ENCODE measurements at regions not wholly inside any gene's neighbourhood (a gene's known extent, or its start where the extent isn't known, plus 50 kb on each side); places are given as distances from the start of the nearest gene placed in this dataset.

DNA sequence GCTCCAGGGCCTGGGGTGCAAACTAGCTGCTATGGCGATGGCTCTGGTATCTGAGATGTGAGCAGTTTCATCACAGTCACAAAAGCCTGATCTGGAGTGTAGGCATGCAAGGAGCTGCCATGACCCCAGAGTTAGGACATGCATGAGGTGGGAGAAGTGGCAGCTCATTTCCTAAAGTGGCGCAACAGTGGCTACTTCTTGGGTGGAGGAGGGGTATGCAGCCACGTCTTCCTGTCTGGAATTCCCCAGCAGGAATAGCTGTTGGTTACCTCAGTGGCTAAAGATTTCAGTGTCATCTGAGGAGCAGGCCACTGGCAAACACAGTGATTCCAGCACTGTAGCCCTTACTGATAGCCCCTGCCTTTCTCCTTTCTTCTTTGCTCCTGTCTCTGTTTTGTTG lies 1382.5 kb downstream of the C4orf33 start:
- no peak overlapping the region for H4K91ac ChIP-seq (ENCODE audit: low read depth, low read length)
- H3K4ac ChIP-seq (ENCODE audit: low read depth, low read length) = no peak overlapping the region
- H2AFZ ChIP-seq (ENCODE audit: insufficient read depth, low read length, poor library complexity) = no peak overlapping the region
- no peak overlapping the region for H3K23ac ChIP-seq (ENCODE audit: low read length)
- peaks cover 4 to 6% of the 10 kb centered on the region in 2 experiments for H3K4me1 ChIP-seq (ENCODE audit: control insufficient read depth in 1 of 2, insufficient read depth in 2 of 2, low read length in 2 of 2)
- no CpG with 5 or more reads among the region's 3 CpGs for WGBS (ENCODE audit: extremely low coverage, insufficient coverage, insufficient read length)
- no peak overlapping the region for H3K18ac ChIP-seq (ENCODE audit: low read length)
- H3K4me3 ChIP-seq (ENCODE audit: low read depth, low read length) = no peak overlapping the region
- H2AK5ac ChIP-seq (ENCODE audit: low read length) = no peak overlapping the region
- no peaks in the 10 kb centered on the region for H3K27me3 ChIP-seq (ENCODE audit: insufficient read depth, low read length)
- no peak overlapping the region for H2BK120ac ChIP-seq (ENCODE audit: insufficient read depth, low read length, poor library complexity)
- no peak overlapping the region for H2BK12ac ChIP-seq (ENCODE audit: low read length)
- H2BK5ac ChIP-seq (ENCODE audit: low read depth, low read length, poor library complexity) = no peak overlapping the region
- no peaks in the 10 kb centered on the region for H3K79me2 ChIP-seq (ENCODE audit: control insufficient read depth, insufficient read depth, low read length, poor library complexity)
- no peaks in the 10 kb centered on the region for H3K36me3 ChIP-seq (ENCODE audit: control insufficient read depth in 1 of 2, insufficient read depth in 2 of 2, low read length in 2 of 2)
- DNase-seq = peak; percentile 38 to 45
- H4K12ac ChIP-seq (ENCODE audit: low read depth, low read length) = no peak overlapping the region
- no peaks in the 10 kb centered on the region for H3K79me1 ChIP-seq (ENCODE audit: low read length)
- no peak overlapping the region for H3K9ac ChIP-seq (ENCODE audit: low read length)
- H3K27ac ChIP-seq (ENCODE audit: low read depth, low read length) = no peak overlapping the region
- H3K9me3 ChIP-seq (ENCODE audit: insufficient read depth, low read depth, low read length) = peaks cover 2% of the 10 kb centered on the region
- H4K8ac ChIP-seq (ENCODE audit: low read depth, low read length) = no peak overlapping the region
- H3K14ac ChIP-seq (ENCODE audit: low read length) = no peak overlapping the region
- no peak overlapping the region for H3K4me2 ChIP-seq (ENCODE audit: low read length)

DNA sequence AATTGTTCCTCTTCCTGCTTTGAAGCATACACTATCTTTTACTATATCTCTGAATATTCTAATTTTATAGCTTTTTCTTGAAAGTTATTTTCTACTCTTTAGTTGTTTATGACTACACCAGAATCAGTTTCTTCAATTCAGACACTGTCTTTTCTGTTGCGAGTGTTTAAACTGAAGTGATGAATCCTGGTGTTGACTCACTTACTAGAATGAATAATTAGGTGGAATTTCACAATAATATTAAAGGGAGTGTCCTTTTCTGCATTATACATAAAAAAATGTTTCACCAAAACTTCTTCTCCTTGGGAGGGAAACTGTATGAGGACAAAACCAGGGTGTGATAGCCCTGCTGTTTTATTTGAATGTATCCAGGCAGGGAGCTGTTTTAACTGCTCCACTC lies 1383.1 kb downstream of the C4orf33 start:
- H4K8ac ChIP-seq (ENCODE audit: low read depth, low read length) = no peak overlapping the region
- H2BK5ac ChIP-seq (ENCODE audit: low read depth, low read length, poor library complexity) = no peak overlapping the region
- no peak overlapping the region for H3K4ac ChIP-seq (ENCODE audit: low read depth, low read length)
- H3K23ac ChIP-seq (ENCODE audit: low read length) = no peak overlapping the region
- no peaks in the 10 kb centered on the region for H3K36me3 ChIP-seq (ENCODE audit: control insufficient read depth in 1 of 2, insufficient read depth in 2 of 2, low read length in 2 of 2)
- WGBS (ENCODE audit: extremely low coverage, insufficient coverage, insufficient read length) = no CpG with 5 or more reads among the region's 1 CpG
- H4K12ac ChIP-seq (ENCODE audit: low read depth, low read length) = no peak overlapping the region
- H2BK12ac ChIP-seq (ENCODE audit: low read length) = no peak overlapping the region
- H2AK5ac ChIP-seq (ENCODE audit: low read length) = no peak overlapping the region
- DNase-seq = no peak
- H3K27ac ChIP-seq (ENCODE audit: low read depth, low read length) = no peak overlapping the region
- H3K79me2 ChIP-seq (ENCODE audit: control insufficient read depth, insufficient read depth, low read length, poor library complexity) = no peaks in the 10 kb centered on the region
- no peak overlapping the region for H3K4me2 ChIP-seq (ENCODE audit: low read length)
- H3K4me1 ChIP-seq (ENCODE audit: control insufficient read depth in 1 of 2, insufficient read depth in 2 of 2, low read length in 2 of 2) = peaks cover 4 to 6% of the 10 kb centered on the region in 2 experiments
- H3K14ac ChIP-seq (ENCODE audit: low read length) = no peak overlapping the region
- H3K27me3 ChIP-seq (ENCODE audit: insufficient read depth, low read length) = no peaks in the 10 kb centered on the region
- H3K9ac ChIP-seq (ENCODE audit: low read length) = no peak overlapping the region
- H4K91ac ChIP-seq (ENCODE audit: low read depth, low read length) = no peak overlapping the region
- no peak overlapping the region for H3K18ac ChIP-seq (ENCODE audit: low read length)
- peaks cover 2% of the 10 kb centered on the region for H3K9me3 ChIP-seq (ENCODE audit: insufficient read depth, low read depth, low read length)
- no peak overlapping the region for H2BK120ac ChIP-seq (ENCODE audit: insufficient read depth, low read length, poor library complexity)
- H3K79me1 ChIP-seq (ENCODE audit: low read length) = no peaks in the 10 kb centered on the region
- no peak overlapping the region for H2AFZ ChIP-seq (ENCODE audit: insufficient read depth, low read length, poor library complexity)
- no peak overlapping the region for H3K4me3 ChIP-seq (ENCODE audit: low read depth, low read length)

DNA sequence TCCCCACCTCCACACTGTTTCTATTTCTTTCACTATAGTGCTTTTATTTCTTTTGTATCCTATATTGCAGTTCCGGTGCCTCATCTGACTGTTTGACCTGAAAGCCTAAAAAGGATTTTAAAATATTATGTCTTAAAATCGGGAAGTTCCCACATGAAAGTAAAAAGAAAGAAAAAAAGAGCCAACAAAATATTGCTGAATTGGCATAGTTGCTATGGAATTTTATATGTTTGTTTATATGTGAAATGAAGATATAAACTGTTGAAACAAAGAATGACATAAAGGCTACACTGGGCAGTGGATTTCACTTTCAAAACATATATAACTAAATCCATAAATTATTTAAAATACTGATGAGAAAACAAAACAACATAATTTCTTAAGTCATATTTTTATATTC lies 1383.7 kb downstream of the C4orf33 start:
- Histone ChIP-seq H3K4ac (ENCODE audit: low read depth, low read length) (no peak overlapping the region), H3K14ac (ENCODE audit: low read length) (no peak overlapping the region), H3K36me3 (ENCODE audit: control insufficient read depth in 1 of 2, insufficient read depth in 2 of 2, low read length in 2 of 2) (no peaks in the 10 kb centered on the region), H2BK5ac (ENCODE audit: low read depth, low read length, poor library complexity) (no peak overlapping the region), H3K79me1 (ENCODE audit: low read length) (no peaks in the 10 kb centered on the region), H4K12ac (ENCODE audit: low read depth, low read length) (no peak overlapping the region), H4K8ac (ENCODE audit: low read depth, low read length) (no peak overlapping the region), H4K91ac (ENCODE audit: low read depth, low read length) (no peak overlapping the region), H2BK12ac (ENCODE audit: low read length) (no peak overlapping the region), H3K27ac (ENCODE audit: low read depth, low read length) (no peak overlapping the region), H3K4me3 (ENCODE audit: low read depth, low read length) (no peak overlapping the region), H3K27me3 (ENCODE audit: insufficient read depth, low read length) (no peaks in the 10 kb centered on the region), H3K79me2 (ENCODE audit: control insufficient read depth, insufficient read depth, low read length, poor library complexity) (no peaks in the 10 kb centered on the region), H3K4me2 (ENCODE audit: low read length) (no peak overlapping the region), H3K18ac (ENCODE audit: low read length) (no peak overlapping the region), H3K9me3 (ENCODE audit: insufficient read depth, low read depth, low read length) (peaks cover 2% of the 10 kb centered on the region), H2AFZ (ENCODE audit: insufficient read depth, low read length, poor library complexity) (no peak overlapping the region), H3K9ac (ENCODE audit: low read length) (no peak overlapping the region), H2AK5ac (ENCODE audit: low read length) (no peak overlapping the region), H3K23ac (ENCODE audit: low read length) (no peak overlapping the region), H3K4me1 (ENCODE audit: control insufficient read depth in 1 of 2, insufficient read depth in 2 of 2, low read length in 2 of 2) (peaks cover 4 to 6% of the 10 kb centered on the region in 2 experiments), H2BK120ac (ENCODE audit: insufficient read depth, low read length, poor library complexity) (no peak overlapping the region)
- DNase-seq = no peak
- WGBS (ENCODE audit: extremely low coverage, insufficient coverage, insufficient read length) = no CpG with 5 or more reads among the region's 2 CpGs

DNA sequence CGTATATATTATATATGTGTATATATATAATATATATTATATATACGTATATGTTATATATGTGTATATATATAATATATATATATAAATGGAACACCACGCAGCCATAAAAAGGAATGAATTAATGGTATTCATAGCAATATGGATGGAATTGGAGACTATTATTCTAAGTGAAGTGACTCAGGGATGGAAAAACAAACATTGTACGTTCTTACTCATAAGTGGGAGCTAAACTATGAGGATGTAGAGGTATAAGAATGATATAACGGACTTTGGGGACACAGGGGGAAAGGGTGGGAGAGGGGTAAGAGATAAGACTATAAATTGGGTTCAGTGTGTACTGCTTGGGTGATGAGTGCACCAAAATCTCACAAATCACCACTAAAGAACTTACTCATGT lies 1388.9 kb downstream of the C4orf33 start:
- H4K91ac ChIP-seq (ENCODE audit: low read depth, low read length) = no peak overlapping the region
- no peak overlapping the region for H2AK5ac ChIP-seq (ENCODE audit: low read length)
- no peak overlapping the region for H3K4me3 ChIP-seq (ENCODE audit: low read depth, low read length)
- WGBS (ENCODE audit: extremely low coverage, insufficient coverage, insufficient read length) = no CpG with 5 or more reads among the region's 5 CpGs
- no peak overlapping the region for H3K18ac ChIP-seq (ENCODE audit: low read length)
- no peak overlapping the region for H2BK5ac ChIP-seq (ENCODE audit: low read depth, low read length, poor library complexity)
- no peak for DNase-seq
- H3K14ac ChIP-seq (ENCODE audit: low read length) = no peak overlapping the region
- no peaks in the 10 kb centered on the region for H3K27me3 ChIP-seq (ENCODE audit: insufficient read depth, low read length)
- H3K4ac ChIP-seq (ENCODE audit: low read depth, low read length) = no peak overlapping the region
- no peaks in the 10 kb centered on the region for H3K36me3 ChIP-seq (ENCODE audit: control insufficient read depth in 1 of 2, insufficient read depth in 2 of 2, low read length in 2 of 2)
- H4K8ac ChIP-seq (ENCODE audit: low read depth, low read length) = no peak overlapping the region
- no peaks in the 10 kb centered on the region for H3K9me3 ChIP-seq (ENCODE audit: insufficient read depth, low read depth, low read length)
- H4K12ac ChIP-seq (ENCODE audit: low read depth, low read length) = no peak overlapping the region
- no peak overlapping the region for H2BK12ac ChIP-seq (ENCODE audit: low read length)
- no peaks in the 10 kb centered on the region for H3K79me2 ChIP-seq (ENCODE audit: control insufficient read depth, insufficient read depth, low read length, poor library complexity)
- no peaks in the 10 kb centered on the region for H3K79me1 ChIP-seq (ENCODE audit: low read length)
- H3K23ac ChIP-seq (ENCODE audit: low read length) = no peak overlapping the region
- no peaks in the 10 kb centered on the region for H3K4me1 ChIP-seq (ENCODE audit: control insufficient read depth in 1 of 2, insufficient read depth in 2 of 2, low read length in 2 of 2)
- no peak overlapping the region for H3K9ac ChIP-seq (ENCODE audit: low read length)
- no peak overlapping the region for H2BK120ac ChIP-seq (ENCODE audit: insufficient read depth, low read length, poor library complexity)
- no peak overlapping the region for H3K27ac ChIP-seq (ENCODE audit: low read depth, low read length)
- H3K4me2 ChIP-seq (ENCODE audit: low read length) = no peak overlapping the region
- H2AFZ ChIP-seq (ENCODE audit: insufficient read depth, low read length, poor library complexity) = no peak overlapping the region
